OCI-LY7 (cell line): ENCODE measurements at regions not wholly inside any gene's neighbourhood (a gene's known extent, or its start where the extent isn't known, plus 50 kb on each side); places are given as distances from the start of the nearest gene placed in this dataset.

ENCODE experiments used
- BruUV-seq: library from RNA; stranded (reverse); fragments of 400-500 nt; replicated peaks from 2 replicates; lab custom pipeline; 2021; lab: Mats Ljungman, UMichigan
- CTCF ChIA-PET: fragments of 300-600 bp; sonication (Branson Sonifier 250); formaldehyde crosslinking; loops from one replicate; lab custom pipeline; 2022; ENCODE audit warnings: antibody characterized with exemption; ENCODE audit not compliant: unreplicated experiment; lab: Charles Lee
- POLR2A ChIA-PET: fragments of 300-600 bp; sonication (Branson Sonifier 250); formaldehyde crosslinking; loops from one replicate; lab custom pipeline; 2022; ENCODE audit warnings: antibody characterized with exemption; lab: Charles Lee
- DNase-seq: peaks from one replicate; pipeline ENCODE4 v3.0.0-alpha.2; 2015; ENCODE audit warnings: low spot score
- H2AFZ ChIP-seq: fragments of 200-600 bp; sonication (generic), shearing (Covaris generic); 2 replicates; pipeline ENCODE4 v1.6.1; 2014; ENCODE audit warnings: mild to moderate bottlenecking, antibody characterized with exemption, low read length, moderate library complexity
- H3K27ac ChIP-seq: fragments of 200-600 bp; sonication (generic); 2 replicates; pipeline ENCODE4 v1.5.1; 2014; ENCODE audit warnings: mixed run types, low read depth, mild to moderate bottlenecking, moderate library complexity, low read length, inconsistent platforms; ENCODE audit not compliant: poor library complexity, severe bottlenecking
- H3K36me3 ChIP-seq: fragments of 200-600 bp; sonication (generic); 2 replicates; pipeline ENCODE4 v1.6.1; 2014; ENCODE audit warnings: mild to moderate bottlenecking, antibody characterized with exemption, low read length, moderate library complexity, mixed read lengths; ENCODE audit not compliant: insufficient read depth
- H3K4me1 ChIP-seq: fragments of 200-600 bp; sonication (generic); 2 replicates; pipeline ENCODE4 v1.5.1; 2014; ENCODE audit warnings: mild to moderate bottlenecking, low read length; ENCODE audit not compliant: insufficient read depth, poor library complexity, severe bottlenecking
- H3K4me2 ChIP-seq: fragments of 200-600 bp; sonication (generic); 2 replicates; pipeline ENCODE4 v1.6.1; 2014; ENCODE audit warnings: mild to moderate bottlenecking, low read length
- H3K4me3 ChIP-seq: fragments of 200-600 bp; sonication (generic); 2 replicates; pipeline ENCODE4 v1.5.1; 2014; ENCODE audit warnings: mild to moderate bottlenecking, low read depth, low read length; ENCODE audit not compliant: poor library complexity, severe bottlenecking
- H3K79me2 ChIP-seq: fragments of 200-600 bp; sonication (generic); 2 replicates; pipeline ENCODE4 v1.6.1; 2016; ENCODE audit warnings: low read depth, mild to moderate bottlenecking, low read length, moderate library complexity, mixed read lengths; ENCODE audit not compliant: insufficient read depth
- H3K9me2 ChIP-seq: fragments of 200-600 bp; sonication (generic); 2 replicates; pipeline ENCODE4 v1.6.1; 2016; ENCODE audit warnings: mild to moderate bottlenecking, low read length, mixed read lengths; ENCODE audit not compliant: insufficient read depth
- H3K9me3 ChIP-seq: fragments of 200-600 bp; sonication (generic); 2 replicates; pipeline ENCODE4 v1.6.1; 2014; ENCODE audit warnings: mild to moderate bottlenecking, mixed run types, low read length, mixed read lengths
- H4K20me1 ChIP-seq: fragments of 200-600 bp; sonication (generic); 2 replicates; pipeline ENCODE4 v1.6.1; 2014; ENCODE audit warnings: mild to moderate bottlenecking, antibody characterized with exemption, low read length, moderate library complexity, mixed read lengths; ENCODE audit not compliant: insufficient read depth
- EZH2phosphoT487 ChIP-seq: fragments of 200-600 bp; sonication (generic); IDR thresholded peaks from 2 replicates; pipeline ENCODE4 v1.6.1; 2018; ENCODE audit warnings: low read depth, borderline replicate concordance, mild to moderate bottlenecking, mixed run types, antibody characterized with exemption, low read length, moderate library complexity, mixed read lengths
- intact Hi-C: fragments of 100-400 bp; cut with micrococcal nuclease; formaldehyde crosslinking; loops from one replicate; pipeline ENCODE4 v1.10.0; 2022; ENCODE audit not compliant: unreplicated experiment
- TF ChIP-seq, protein P1 (sequence below): fragments of 200-600 bp; sonication (generic); conservative IDR thresholded peaks from 2 replicates; pipeline ENCODE4 v1.5.1; 2014; ENCODE audit warnings: mild to moderate bottlenecking, antibody characterized with exemption, low read length, moderate library complexity, mixed read lengths

DNA sequence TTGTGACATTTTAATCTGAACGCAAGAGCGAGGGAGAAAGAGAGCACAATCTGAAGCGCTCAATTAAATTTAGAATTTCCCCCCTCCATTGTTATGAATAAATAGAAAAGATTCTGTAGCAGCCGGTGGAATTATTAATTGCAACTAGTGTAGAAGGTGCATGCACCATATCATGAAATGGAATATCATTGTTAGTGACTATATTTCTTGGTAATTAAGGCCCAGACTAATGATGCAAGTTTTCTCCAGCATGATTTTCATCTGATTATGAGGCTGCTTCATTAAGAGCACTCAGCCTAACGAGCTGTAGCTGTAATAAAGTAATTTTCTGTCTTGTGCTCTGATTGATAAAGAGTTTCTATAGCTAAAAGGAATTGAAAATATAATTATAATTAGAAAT, 432.2 kb upstream of the SPRED2 start:
- intact Hi-C loops: no loop called here
- ChIA-PET POLR2A (no interaction called here), CTCF (no interaction called here)
- no peak overlapping the region for H2AFZ ChIP-seq
- H3K36me3 ChIP-seq: no peaks in the 10 kb centered on the region
- no peak for DNase-seq
- no peaks in the 10 kb centered on the region for H3K79me2 ChIP-seq
- no peaks in the 10 kb centered on the region for H3K9me3 ChIP-seq
- no peak for TF ChIP-seq EZH2phosphoT487
- TF ChIP-seq, protein P1, sequence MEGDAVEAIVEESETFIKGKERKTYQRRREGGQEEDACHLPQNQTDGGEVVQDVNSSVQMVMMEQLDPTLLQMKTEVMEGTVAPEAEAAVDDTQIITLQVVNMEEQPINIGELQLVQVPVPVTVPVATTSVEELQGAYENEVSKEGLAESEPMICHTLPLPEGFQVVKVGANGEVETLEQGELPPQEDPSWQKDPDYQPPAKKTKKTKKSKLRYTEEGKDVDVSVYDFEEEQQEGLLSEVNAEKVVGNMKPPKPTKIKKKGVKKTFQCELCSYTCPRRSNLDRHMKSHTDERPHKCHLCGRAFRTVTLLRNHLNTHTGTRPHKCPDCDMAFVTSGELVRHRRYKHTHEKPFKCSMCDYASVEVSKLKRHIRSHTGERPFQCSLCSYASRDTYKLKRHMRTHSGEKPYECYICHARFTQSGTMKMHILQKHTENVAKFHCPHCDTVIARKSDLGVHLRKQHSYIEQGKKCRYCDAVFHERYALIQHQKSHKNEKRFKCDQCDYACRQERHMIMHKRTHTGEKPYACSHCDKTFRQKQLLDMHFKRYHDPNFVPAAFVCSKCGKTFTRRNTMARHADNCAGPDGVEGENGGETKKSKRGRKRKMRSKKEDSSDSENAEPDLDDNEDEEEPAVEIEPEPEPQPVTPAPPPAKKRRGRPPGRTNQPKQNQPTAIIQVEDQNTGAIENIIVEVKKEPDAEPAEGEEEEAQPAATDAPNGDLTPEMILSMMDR: no peak
- H3K4me3 ChIP-seq: no peak overlapping the region
- H3K4me2 ChIP-seq: no peak overlapping the region
- no peak overlapping the region for H3K27ac ChIP-seq
- no peaks in the 10 kb centered on the region for H4K20me1 ChIP-seq
- H3K4me1 ChIP-seq: no peaks in the 10 kb centered on the region
- no peaks in the 10 kb centered on the region for H3K9me2 ChIP-seq
- no TSS peak for BruUV-seq

DNA sequence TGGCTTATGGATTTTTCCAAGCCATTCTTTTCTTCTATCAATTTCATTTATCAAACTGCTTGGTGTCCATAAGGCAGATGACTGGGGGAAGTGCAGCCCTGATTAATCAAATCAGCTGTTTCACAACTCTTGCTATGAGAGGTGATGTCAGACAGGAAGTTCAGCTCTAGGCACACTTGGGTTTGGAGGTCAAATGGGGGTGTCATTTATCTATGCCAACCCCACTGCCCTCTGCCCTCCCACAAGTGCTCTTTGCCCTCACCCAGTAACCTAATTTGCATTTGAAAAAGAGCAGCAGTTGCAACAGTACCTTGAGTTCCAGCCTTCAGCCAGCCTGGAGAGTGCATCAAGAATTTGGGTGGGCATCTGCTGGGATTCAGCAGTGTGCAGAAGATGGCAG, 431.3 kb upstream of the SPRED2 start:
- TF ChIP-seq EZH2phosphoT487: no peak
- TF ChIP-seq, protein P1: no peak
- POLR2A ChIA-PET: no interaction called here
- DNase-seq: no peak
- H3K27ac ChIP-seq: no peak overlapping the region
- H3K4me3 ChIP-seq: no peak overlapping the region
- H2AFZ ChIP-seq: no peak overlapping the region
- H3K9me2 ChIP-seq: no peaks in the 10 kb centered on the region
- no peaks in the 10 kb centered on the region for H3K79me2 ChIP-seq
- H3K9me3 ChIP-seq: no peaks in the 10 kb centered on the region
- intact Hi-C loops: no loop called here
- no peak overlapping the region for H3K4me2 ChIP-seq
- H3K36me3 ChIP-seq: no peaks in the 10 kb centered on the region
- CTCF ChIA-PET: no interaction called here
- no TSS peak for BruUV-seq
- no peaks in the 10 kb centered on the region for H3K4me1 ChIP-seq
- no peaks in the 10 kb centered on the region for H4K20me1 ChIP-seq

DNA sequence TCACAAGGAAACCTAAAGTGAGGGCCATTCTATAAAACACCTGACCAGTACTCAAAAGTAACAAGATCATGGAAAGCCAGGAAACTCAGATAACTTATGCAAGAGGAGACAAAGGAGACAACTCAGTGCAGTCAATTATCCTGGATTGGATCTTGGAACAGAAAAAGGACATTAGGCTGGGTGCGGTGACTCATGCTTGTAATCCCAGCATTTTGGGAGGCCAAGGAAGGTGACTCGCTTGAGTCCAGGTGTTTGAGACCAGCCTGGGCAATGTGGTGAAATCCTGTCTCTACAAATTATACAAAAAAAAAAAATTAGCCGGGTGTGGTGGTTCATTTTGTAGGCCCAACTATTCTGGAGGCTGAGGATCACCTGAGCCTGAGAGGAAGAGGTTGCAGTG, 424.5 kb upstream of the SPRED2 start:
- ChIA-PET CTCF (no interaction called here), POLR2A (no interaction called here)
- no peaks in the 10 kb centered on the region for H3K9me2 ChIP-seq
- no peak overlapping the region for H2AFZ ChIP-seq
- H4K20me1 ChIP-seq: no peaks in the 10 kb centered on the region
- H3K4me3 ChIP-seq: no peak overlapping the region
- no peaks in the 10 kb centered on the region for H3K36me3 ChIP-seq
- H3K4me1 ChIP-seq: no peaks in the 10 kb centered on the region
- no peaks in the 10 kb centered on the region for H3K9me3 ChIP-seq
- no peaks in the 10 kb centered on the region for H3K79me2 ChIP-seq
- H3K27ac ChIP-seq: no peak overlapping the region
- DNase-seq: no peak
- BruUV-seq: no TSS peak
- TF ChIP-seq, protein P1: no peak
- no peak for TF ChIP-seq EZH2phosphoT487
- no peak overlapping the region for H3K4me2 ChIP-seq
- intact Hi-C loops: no loop called here
